Kidney (tissue), 13 donors: ENCODE measurements at regions not wholly inside any gene's neighbourhood (a gene's known extent, or its start where the extent isn't known, plus 50 kb on each side); places are given as distances from the start of the nearest gene placed in this dataset.

Experiments used
- DNase-seq, 5 donors: peaks; one replicate each; pipeline ENCODE4 v3.0.0-alpha.2; 2013 to 2020
- FAIRE-seq: peaks from 2 replicates; lab custom pipeline; 2012; peaks lifted over from hg19 to GRCh38; lab: Jason Lieb, UNC
- H3K27ac ChIP-seq, 2 donors: one replicate each; pipeline ENCODE4 v1.7.0; 2013; ENCODE audit warnings: low read depth in 2 of 2, low read length in 2 of 2, inconsistent platforms in 1 of 2
- H3K27me3 ChIP-seq: one replicate; pipeline ENCODE4 v1.7.1; 2013; ENCODE audit warnings: low read length, inconsistent platforms; ENCODE audit not compliant: control insufficient read depth, insufficient read depth
- H3K36me3 ChIP-seq, 3 donors: one replicate each; pipeline versions ENCODE4 v1.7.0 to v1.7.1; 2013; ENCODE audit warnings: low read length in 3 of 3, control low read depth in 1 of 3, inconsistent platforms in 1 of 3; ENCODE audit not compliant: insufficient read depth in 3 of 3, control insufficient read depth in 2 of 3
- H3K4me1 ChIP-seq, 3 donors: one replicate each; pipeline versions ENCODE4 v1.7.0 to v1.7.1; 2013; ENCODE audit warnings: low read length in 3 of 3, inconsistent platforms in 1 of 3, low read depth in 1 of 3; ENCODE audit not compliant: control insufficient read depth in 2 of 3, insufficient read depth in 2 of 3
- H3K4me3 ChIP-seq, 3 donors: one replicate each; pipeline versions ENCODE4 v1.7.0 to v1.8.1; 2013; ENCODE audit warnings: low read length in 3 of 3, control low read depth in 1 of 3, inconsistent platforms in 1 of 3
- H3K9ac ChIP-seq, 3 donors: one replicate each; pipeline versions ENCODE4 v1.7.0 to v1.7.1; 2013; ENCODE audit warnings: low read length in 3 of 3, control low read depth in 1 of 3, inconsistent platforms in 1 of 3
- H3K9me3 ChIP-seq, 3 donors: one replicate each; pipeline versions ENCODE4 v1.7.0 to v1.7.1; 2013; ENCODE audit warnings: low read length in 3 of 3, control low read depth in 1 of 3, inconsistent platforms in 1 of 3; ENCODE audit not compliant: control insufficient read depth in 2 of 3, insufficient read depth in 1 of 3
- intact Hi-C: fragments of 100-400 bp; cut with DNase I; formaldehyde crosslinking; loops from one replicate; pipeline ENCODE4 v1.11.1; 2022
- TF ChIP-seq, protein P1 (sequence below): IDR thresholded peaks from 3 replicates; pipeline ENCODE4 v1.5.1; 2012; ENCODE audit warnings: mild to moderate bottlenecking, moderate library complexity, borderline replicate concordance; ENCODE audit not compliant: insufficient read depth; ENCODE audit errors: extremely low read depth
- donor health status: control.
- donor health status: control.
- donor health status: control.
- donor health status: control.
- donor health status: control.
- donor health status: DM: yes; HTN: yes; CAD: no.
- donor health status: Normal renal cell carcinoma (clear cell type).

DNA sequence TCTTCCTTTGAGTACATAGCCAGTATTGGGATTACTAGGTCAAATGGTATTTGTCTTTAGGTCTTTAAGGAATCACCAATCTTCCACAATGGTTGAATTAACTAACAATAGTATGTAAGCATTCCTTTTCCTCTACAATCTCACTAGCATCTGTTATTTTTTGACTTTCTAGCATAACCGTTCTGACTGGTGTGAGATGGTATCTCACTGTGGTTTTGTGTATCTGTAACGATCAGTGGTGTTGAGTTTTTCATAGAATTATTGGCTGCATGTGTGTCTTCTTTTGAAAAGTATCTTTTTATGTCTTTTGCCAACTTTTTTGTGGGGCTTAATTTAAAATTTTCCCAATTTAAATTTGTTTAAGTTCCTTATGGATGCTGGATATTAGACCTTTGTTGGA lies 81.5 kb upstream of the ASTN2 start:
- Histone ChIP-seq H3K36me3 (no peaks in the 10 kb centered on the region), H3K4me1 (no peaks in the 10 kb centered on the region), H3K27ac (no peak overlapping the region), H3K4me3 (no peak overlapping the region), H3K9me3 (no peaks in the 10 kb centered on the region), H3K9ac (no peak overlapping the region), H3K27me3 (no peaks in the 10 kb centered on the region)
- DNase-seq (no peak), FAIRE-seq (no peak)
- intact Hi-C loops = no loop called here
- TF ChIP-seq, protein P1, sequence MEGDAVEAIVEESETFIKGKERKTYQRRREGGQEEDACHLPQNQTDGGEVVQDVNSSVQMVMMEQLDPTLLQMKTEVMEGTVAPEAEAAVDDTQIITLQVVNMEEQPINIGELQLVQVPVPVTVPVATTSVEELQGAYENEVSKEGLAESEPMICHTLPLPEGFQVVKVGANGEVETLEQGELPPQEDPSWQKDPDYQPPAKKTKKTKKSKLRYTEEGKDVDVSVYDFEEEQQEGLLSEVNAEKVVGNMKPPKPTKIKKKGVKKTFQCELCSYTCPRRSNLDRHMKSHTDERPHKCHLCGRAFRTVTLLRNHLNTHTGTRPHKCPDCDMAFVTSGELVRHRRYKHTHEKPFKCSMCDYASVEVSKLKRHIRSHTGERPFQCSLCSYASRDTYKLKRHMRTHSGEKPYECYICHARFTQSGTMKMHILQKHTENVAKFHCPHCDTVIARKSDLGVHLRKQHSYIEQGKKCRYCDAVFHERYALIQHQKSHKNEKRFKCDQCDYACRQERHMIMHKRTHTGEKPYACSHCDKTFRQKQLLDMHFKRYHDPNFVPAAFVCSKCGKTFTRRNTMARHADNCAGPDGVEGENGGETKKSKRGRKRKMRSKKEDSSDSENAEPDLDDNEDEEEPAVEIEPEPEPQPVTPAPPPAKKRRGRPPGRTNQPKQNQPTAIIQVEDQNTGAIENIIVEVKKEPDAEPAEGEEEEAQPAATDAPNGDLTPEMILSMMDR = no peak

DNA sequence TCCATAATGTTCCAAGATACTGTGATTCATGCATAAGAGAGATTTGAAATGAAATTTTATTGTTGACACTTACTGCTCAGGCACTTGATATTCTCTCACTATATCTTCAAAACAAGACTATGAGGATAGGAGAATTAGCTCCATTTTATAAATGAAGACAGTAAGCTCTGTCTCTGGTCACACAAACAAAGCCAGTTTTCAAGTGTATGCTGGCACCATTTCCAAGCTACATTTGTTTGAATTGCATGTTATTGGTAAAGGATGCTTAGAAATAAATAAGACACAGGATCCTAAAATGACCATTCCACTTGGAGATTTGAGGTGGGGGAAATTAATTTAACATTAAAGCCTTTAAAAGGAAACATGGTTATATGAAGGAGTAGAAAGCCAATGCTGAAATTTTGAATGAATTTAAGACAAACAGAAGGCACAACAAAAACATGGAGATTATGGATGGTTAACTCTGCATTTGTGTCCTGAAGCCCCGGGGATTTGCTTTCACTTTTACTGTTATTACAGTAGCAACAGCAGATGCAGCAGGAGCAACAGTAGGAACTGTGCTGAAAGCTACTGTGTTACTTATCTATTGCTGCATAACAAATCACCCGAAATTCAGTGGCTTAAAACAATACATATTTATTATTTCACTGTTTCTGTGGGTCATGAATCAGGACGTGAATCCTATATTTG lies 79.7 kb upstream of the ASTN2 start:
- no peaks in the 10 kb centered on the region for H3K27me3 ChIP-seq
- H3K36me3 ChIP-seq = no peaks in the 10 kb centered on the region
- DNase-seq = peak in 2 of 5 donors; percentile 24 to 32
- FAIRE-seq = no peak
- no peak overlapping the region for H3K27ac ChIP-seq
- H3K4me3 ChIP-seq = peak overlapping the region; percentile 2 to 49 (median 27)
- H3K9me3 ChIP-seq = no peaks in the 10 kb centered on the region
- H3K9ac ChIP-seq = no peak overlapping the region
- no peaks in the 10 kb centered on the region for H3K4me1 ChIP-seq
- intact Hi-C loops = no loop called here
- TF ChIP-seq, protein P1 = no peak

DNA sequence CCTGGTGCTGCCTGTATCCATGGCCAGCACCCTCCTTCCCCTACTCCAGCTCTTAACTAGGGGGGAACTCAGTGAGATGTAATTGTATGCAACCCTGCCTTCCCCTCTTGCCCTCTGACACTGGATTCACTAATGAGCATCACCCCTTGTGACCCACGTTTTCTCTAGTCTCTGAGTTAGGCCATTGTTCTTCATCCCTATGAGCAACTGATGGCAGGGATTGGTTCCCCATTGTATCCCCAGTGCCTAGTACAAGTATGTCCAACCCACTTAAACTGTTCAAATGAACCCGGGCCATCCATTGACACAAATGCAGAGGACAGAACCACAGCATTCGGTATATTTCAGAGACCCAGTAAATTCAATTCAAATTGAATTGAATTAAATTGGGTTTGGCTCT lies 77.6 kb upstream of the ASTN2 start:
- intact Hi-C loops = no loop called here
- Histone ChIP-seq H3K9ac (no peak overlapping the region), H3K4me1 (no peaks in the 10 kb centered on the region), H3K9me3 (no peaks in the 10 kb centered on the region), H3K27me3 (no peaks in the 10 kb centered on the region), H3K36me3 (no peaks in the 10 kb centered on the region), H3K4me3 (no peak overlapping the region), H3K27ac (no peak overlapping the region)
- DNase-seq (no peak), FAIRE-seq (no peak)
- TF ChIP-seq, protein P1 = no peak

DNA sequence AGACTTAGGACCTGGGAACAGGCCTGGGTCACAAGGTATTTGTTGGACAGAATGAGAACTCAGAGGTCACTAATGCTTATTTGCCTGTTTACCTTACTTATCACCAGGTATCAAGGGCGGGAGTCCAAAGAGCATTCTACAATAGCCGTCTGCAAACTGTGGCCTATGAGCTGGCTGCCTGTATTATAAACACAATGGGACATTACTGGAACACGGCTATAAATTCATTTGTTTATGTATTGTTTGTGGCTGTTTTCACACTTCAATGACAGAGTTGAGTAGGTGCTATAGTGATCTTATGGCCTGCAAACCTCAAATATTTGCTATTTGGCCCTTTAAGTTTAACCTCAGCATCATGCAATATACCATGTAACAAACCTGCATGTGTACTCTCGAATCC lies 76.6 kb upstream of the ASTN2 start:
- TF ChIP-seq, protein P1 = no peak
- intact Hi-C loops = no loop called here
- H3K9ac ChIP-seq = no peak overlapping the region
- FAIRE-seq (no peak), DNase-seq (no peak)
- no peaks in the 10 kb centered on the region for H3K9me3 ChIP-seq
- no peak overlapping the region for H3K4me3 ChIP-seq
- H3K27me3 ChIP-seq = no peaks in the 10 kb centered on the region
- H3K36me3 ChIP-seq = no peaks in the 10 kb centered on the region
- no peak overlapping the region for H3K27ac ChIP-seq
- H3K4me1 ChIP-seq = no peaks in the 10 kb centered on the region
